UCSD-AML1 (cell line): ENCODE measurements at regions not wholly inside any gene's neighbourhood (a gene's known extent, or its start where the extent isn't known, plus 50 kb on each side); places are given as distances from the start of the nearest gene placed in this dataset.

Source experiments
- DNase-seq: peaks from one replicate; lab custom pipeline; 2025; ENCODE audit not compliant: unreplicated experiment; lab: John Stamatoyannopoulos, UW

DNA sequence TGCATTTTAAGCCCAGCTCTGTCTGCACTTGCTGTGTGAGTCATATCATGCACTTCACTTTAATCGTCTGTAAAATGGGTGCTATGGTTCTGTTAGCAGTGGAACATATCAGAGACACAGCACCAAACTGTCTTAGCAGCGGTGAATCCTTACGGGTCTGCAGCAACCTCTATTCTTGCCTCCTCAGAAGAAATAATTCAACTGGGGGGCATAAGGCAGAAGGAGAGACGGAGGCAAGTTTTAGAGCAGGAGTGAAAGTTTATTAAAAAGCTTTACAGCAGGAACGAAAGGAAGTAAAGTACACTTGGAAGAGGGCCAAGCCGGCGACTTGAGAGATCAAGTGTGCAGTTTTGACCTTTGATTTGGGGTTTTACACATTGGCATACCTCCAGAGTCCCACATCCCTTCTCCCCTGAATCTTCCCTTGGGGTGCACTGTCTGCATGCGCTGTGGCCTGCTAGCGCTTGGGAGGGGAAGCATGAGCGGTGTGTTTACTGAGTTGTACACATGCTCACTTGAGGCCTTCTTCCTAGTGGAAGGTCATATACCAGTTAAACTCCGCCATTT is 109.8 kb downstream of the DDX1 start:
- no peak for DNase-seq

DNA sequence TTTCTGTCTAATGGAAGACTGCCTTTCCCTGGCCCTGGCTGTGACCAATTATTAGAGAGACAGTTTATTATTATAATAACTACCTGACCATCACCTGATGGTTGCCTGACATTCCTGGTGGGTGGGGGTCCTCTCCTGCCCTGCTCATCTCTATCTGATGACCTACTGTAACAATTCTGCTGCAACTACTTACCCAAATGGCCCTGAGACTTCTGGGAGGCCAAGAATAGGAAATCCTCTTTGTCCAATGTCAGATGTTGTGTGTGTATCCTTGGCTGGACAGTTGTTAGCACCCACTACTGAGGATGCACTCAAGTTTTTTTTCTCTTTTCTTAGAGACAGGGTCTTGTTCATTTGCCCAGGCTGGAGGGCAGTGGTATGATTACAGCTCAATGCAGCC is 110.3 kb downstream of the DDX1 start:
- no peak for DNase-seq

DNA sequence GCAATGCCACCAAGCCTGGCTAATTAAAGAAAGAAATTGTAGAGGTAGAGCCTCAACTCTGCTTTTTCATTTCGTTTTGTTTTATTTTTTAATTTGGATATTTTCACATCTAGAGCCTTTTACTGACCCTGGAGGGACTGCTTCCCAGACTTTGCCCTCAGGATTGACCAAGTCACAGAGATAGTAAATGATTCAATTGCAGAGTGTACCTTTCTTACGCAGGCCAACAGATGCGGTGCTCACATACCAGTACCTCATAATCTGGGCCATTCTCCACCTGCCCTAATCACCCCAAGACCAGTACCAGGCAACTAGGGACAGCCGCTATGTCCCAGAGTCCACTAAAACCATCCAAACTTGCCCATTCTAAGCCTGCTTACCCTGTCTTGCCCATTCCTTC is 110.8 kb downstream of the DDX1 start:
- DNase-seq: no peak

DNA sequence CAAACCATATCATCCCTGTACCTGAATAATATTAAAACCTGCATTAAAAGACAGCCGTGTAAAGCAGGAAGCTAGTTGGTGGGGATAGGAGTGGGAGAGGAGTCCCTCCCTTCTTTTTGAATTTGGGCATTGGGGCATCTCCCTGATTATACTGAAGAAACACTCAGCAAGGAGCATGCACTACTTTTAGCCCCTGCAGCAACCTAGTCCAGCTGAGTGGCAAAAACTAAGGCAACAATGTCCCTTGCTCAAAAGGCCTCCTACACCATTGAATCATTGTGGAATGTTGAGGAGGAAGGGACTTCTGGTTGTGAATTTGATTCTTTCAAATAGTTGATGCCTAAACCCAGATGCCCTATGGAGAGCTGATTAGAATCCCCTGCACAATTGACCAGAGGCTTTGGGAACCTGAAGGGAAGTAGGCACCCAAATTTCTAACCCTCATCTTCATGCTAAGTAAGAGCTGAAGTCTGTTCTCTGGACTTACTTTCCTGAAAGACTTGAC is 111.7 kb downstream of the DDX1 start:
- DNase-seq: no peak

DNA sequence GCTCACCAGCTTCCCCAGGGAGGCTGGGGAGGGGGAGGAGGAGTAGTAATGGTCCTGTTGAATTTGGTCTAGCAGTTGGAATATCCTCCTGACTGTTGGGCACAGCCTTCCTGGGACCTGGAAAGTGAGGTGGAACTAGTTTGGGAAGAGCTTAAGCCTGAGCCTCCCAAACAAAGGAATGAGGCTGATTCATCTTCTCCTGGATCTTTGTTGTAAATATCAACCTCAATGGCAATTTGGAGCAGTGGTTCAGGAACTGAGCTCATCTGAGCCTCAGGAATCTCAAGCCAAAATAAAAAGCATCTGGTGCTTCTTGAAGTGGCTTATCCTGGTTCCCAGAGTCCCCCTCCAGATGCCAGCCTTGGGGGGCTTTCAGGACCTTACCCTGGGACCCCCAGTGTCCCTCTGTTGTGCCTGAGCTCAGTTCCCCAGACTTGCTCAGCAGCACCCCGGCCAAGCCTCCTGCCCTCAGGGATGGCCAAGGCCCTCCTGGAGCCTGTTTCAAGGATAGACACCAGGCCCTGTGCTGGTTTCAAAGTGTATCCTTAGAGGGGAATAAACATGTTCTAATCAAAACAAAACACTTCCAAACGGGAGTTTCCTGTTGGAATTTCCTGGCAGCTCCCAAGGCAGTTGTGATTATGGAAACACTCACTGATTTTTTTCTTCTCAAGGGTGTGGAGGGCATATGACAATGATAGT is 112.6 kb downstream of the DDX1 start:
- DNase-seq: no peak

DNA sequence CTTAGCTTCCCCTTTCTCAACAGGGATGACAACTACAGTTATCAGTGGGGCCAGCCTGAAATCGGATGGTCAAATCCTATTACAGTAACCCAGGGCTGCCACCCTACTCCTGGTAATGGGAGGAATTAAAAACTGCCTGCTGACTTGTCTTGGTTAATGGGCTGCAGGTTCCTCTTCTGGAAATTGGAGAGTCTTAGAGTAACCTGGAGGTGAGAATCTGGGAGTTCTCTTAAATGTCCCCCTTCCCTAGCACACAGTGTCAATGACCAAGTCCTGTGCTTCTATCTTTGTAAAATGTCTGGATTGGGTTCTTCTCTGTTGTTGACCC is 113.1 kb downstream of the DDX1 start:
- DNase-seq: no peak

DNA sequence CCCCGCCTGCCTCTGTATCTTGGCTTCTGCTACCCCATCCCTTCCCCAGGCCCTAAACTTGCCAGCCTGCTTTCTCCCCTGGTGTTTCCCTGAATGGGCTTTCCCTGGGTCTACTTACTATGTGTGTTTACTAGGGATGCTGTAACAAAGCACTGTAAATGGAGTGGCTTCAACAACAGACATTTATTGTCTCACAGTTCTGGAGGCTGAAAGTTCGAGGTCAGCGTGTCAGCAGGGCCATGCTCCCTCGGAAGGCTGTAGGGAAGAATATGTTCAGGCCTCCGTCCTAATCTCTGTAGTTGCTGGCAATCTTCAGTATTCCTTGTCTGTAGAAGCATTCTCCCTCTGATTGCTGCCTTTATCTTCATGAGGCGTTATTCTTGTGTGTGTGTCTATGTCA is 113.6 kb downstream of the DDX1 start:
- no peak for DNase-seq

DNA sequence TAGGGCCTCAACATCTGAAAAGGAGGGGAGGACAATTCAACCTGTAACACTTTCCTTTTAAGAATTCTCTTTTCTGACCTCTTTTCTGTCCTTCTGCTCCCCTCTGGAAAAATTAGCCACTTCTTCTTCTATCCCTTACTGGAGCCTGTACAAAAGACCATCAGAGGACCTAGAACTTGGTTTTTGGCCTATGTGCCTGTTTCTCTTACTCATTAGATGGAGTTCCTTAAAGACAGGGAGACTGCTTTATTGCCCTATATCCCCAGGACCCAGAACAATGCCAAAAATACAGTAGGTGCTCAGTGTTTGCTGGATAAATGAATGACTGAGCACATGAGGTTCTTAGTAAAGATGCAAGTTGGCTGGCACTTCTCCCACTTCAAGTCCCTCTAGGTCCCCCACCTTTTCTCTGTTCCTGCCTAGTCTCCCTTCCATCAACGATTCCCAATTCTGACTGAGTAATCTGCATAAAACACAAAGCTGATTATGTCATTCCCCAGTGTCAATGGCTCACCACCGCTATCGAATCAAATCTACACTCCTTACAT is 114.2 kb downstream of the DDX1 start:
- no peak for DNase-seq

DNA sequence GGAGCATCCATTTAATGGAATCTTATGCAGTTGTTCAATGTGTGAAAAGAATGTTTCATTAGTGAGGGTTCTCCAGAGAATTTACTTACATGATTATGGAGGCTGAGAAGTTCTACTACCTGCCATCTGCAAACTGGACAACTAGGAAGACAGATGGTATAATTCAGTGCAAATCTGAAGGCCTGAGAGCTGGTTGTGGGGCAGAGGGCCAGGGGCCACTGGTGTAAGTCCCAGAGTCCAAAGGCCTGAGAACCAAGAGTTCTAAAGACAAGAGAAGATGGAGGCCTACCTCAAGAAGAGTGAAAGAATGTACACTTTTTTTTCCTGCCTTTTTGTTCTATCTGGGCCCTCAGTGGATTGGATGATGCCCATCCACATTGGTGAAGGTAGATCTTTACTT is 114.8 kb downstream of the DDX1 start:
- DNase-seq: no peak

DNA sequence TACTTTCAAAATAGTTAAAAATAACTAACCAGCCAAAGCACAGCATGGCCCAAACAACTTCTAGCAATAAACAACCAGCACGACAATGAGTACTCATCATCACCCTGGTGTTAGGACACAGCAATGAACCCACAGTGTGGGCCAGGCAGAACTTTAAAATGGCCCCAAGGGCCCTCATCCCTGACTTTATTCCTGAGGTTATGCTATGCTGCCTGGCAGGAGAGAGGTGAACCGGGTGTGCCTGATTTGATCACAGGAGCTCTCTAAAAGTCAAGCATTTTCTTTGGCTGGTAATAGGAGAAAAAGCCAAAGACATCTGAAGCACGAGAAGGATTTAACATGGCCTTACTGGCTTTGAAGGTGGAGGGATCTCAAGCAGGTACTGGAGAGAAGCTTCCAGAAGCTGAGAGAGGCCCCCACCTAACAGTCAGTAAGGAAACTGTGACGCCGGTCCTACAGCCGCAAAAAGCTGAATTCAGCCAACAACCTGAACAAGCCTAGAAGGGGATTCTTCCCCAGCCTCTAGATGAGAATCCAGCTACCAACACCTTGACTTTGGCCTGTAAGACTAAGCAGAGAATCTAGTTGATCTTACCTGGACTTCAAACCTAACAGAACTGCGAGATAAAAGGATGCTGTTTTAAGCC is 115.4 kb downstream of the DDX1 start:
- no peak for DNase-seq

DNA sequence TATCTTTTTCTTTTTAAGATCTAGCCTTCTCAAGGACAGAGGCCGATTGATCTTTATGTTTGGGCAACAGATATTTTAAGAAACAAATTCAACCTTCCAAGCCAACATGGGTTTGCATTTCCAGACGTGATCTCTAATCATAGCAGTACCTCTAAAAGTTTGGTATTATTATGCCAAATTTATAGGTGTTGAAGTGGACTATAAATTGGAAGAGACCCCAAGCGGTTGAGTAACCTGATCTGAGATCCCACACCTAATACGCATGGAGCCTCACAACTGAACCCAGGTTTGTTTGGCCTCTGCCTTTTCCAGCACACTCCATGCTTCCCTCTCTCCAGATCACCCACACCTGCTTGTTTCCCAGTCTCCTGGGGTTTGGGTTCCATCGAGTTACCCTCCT is 116.5 kb downstream of the DDX1 start:
- no peak for DNase-seq

DNA sequence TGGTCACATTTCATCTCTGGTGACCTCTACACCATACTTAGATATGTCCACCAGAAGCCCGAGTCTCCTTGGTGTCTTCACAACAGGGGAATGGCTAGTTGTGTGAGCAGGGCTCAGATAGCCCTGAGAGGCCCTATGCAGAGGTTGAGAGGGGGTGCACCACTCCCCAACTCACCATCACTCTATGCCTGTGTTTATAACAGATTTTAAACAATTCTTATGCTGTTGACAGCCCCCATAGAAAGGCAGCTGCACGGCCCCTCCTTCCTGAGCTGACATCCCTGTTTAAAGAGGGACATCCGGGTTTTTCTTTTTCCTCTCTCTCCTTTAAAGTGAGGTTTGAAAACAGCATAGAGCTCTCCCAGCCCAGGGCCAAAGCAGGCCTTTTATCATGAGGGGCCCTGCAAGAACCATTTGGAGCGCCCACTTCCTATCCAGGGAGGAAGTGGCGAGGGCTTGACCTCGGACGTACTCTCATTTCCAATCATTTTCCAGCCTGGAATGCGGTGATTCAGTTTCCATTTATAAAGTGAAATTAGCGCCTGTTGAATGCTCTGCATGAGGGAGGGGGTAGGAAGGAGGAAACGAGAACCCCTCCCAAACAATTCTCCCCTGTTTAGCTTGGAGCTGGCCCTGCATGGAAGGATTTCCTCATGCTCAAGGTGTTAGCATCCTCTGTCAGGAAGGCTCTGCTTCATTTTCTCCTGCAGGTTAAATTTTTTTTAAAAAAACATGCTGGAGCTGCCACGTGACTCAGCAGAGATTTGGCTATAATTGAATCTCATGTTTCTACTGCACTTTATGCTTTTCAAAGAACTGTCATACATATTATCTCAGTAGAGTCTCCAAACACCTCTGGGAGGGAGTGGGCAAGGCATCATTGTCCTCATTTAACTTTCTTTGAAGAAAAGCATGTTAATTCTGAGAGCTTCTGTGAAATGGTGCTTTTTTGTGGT is 117.5 kb downstream of the DDX1 start:
- no peak for DNase-seq

DNA sequence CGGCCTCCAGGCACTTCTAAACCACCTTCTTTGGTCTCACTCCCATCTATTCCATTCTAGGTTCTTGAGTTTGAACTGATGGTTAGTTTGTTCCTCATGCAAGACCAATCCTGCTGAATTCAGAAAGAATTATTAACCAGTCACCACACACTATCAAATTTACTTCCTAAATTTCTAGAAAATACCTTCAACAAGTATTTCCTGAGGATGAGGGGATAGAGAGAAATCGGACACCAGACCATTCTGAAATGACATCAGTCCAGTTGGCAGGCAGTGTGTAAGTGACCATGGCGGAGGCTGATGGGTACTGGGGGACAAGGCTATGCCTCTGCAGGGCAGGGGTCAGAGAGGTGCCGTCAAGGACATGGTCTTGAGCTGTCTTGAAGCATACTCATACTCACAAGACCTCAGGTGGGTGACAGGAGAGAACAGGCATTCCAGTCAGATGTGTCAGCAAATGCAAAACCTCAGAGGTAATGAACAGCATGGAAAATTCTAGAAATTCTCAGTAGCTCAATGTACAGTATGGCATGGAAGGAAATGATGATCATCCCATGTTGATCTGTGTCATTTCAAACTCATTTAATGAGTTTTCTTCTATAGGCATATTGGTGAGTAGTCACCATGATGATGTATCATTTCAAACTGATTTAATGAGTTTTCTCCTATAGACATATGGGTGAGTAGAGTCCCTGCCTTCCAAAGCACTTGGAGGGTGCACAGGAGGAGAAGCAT is 119.6 kb downstream of the DDX1 start:
- no peak for DNase-seq

DNA sequence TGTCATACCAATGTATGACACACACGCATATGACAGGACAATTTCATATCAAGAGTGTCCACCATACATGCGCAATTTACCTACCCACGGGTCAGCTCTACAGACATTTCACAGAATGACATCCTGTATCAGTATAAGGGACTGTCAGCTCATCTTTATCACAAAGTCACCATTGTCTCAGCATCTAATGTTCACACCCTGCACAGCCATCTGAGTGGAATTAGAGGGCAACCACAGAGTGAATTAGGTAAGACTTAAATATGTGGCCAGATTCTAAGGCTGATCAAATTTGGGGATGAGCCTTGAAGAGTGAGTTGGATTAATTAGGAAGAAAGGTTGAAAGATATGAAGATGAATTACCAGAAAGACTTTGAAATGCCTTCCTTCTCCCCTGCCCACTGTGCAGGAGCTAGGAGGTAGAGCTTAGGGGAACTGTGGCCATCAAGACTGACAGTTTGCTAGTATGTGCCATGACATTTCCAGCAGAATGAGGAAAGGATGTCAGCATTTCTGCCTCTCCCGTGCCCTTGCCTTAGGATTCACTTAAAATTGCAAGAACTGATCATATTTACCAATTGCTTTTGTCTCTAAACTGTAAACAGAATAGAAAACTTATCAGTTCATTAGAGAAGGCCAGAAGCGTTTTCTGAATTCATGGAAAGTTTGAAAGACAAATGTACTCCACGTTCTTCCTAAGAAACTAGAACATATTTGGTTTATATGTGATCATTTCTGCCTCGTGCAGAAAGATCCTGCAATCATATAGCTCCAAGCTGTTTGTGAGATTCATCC is 121.1 kb downstream of the DDX1 start:
- no peak for DNase-seq

DNA sequence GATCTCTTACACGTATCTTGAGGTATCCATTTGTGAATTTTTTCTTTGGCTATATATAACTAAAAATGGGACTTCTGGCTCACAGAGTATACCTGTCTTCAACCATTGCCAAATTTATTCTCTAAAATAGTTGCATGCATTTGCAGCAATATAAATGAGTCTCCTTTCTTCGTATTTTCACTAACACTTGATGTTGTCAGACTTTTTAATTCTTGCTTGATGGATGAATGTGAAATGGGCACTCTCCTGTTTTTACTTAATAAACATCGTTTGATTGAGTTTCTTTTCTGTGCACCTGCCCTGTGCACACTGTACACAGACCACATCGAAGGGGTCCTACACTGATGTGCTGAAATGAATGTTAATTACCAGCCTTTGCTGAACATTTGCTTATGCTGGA is 121.8 kb downstream of the DDX1 start:
- no peak for DNase-seq

DNA sequence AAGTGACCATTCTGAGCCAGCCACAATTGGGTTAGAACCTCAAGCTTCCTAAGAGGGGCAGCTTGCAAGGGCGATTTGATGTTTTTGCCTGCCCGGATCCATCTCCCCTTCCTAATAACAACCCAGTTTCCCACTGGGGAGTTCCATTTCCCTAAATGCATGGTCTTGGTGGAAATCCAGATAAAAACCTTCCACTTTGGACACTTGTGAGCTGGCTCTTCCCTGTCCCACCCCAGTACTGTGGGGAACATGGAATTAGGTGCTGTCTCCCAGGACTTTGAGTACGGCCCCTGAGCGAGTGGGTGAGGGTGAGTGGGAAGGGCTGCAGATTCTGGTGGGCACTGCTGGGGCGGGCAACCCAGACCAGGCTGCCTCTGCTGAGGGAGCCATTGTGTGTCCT is 122.3 kb downstream of the DDX1 start:
- no peak for DNase-seq

DNA sequence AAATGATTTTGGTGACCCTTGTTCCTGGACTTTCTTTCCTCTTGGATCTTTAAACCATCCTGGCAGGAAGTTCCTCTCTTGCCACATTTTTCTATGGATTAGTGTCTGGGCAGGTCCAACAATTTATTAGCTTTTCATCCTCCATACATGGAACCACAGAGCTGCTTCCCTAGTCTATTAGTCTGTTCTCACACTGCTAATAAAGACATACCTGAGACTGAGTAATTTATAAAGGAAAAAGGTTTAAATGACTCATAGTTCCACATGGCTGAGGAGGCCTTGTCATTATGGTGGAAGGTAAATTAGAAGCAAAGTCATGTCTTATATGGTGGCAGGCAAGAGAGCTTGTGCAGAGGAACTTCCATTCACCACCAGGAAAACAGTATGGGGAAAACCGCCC is 122.9 kb downstream of the DDX1 start:
- no peak for DNase-seq

DNA sequence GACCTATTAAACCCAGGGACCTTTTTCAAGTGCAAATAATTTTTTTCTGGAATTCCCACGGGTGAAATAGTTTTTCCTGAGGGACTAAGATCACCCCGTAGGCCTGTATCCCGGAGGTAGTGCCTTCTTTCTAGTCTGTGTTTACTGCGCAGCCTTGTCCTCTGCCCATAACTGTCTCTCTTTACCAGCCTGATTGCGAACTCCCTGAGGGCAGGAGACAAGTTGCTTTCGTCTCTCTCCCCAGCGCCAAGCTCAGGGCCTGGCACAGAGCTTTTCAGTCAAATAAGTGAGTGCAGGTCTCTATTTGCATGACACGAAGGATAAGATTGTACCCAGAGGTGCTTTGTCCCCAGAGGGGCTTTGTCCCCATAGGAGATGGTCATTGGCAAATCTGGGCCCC is 123.9 kb downstream of the DDX1 start:
- no peak for DNase-seq

DNA sequence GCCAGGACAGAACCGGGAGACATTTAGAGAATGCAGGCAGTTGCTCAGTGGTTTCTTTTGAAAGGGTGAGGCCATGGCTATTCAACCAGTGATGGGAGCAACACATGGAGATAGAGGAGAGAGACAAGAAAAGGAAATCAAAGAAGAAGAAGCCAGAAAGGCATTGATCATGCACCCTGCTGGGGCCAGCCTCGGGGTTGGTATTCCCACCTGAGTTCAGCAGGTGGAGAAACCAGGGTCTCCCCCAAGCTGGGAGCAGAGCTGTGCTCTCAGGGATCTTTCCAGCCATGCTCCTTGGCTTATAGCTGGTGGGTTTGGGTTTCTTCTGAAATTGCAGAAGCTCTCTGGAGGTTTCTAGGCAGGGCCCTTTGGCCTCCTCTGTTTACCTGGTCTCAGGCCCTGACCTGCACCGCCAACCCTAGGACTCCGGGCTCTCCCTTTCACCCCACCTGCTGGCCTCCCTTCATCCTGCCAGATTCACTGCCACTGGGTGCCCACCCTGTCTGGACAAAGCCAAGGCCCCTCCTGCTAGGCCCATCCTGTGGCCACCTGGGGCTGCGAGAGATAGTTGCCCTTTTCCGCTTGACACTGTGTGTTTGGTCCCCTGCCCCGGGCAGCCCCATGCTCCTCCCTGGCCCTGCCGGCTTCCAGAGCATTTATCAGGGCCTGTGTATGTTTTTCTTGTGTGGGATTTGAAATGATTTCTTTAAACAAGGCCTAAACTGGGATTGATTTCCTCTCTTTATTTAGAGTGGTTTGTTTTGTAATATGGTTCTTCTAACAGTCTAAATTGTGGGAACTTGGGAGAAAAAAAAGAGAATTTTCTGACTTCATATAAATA is 126.7 kb downstream of the DDX1 start:
- DNase-seq: no peak
